ENCODE measurements at regions not wholly inside any gene's neighbourhood (a gene's known extent, or its start where the extent isn't known, plus 50 kb on each side); places are given as distances from the start of the nearest gene placed in this dataset.
"Not testable (repeated sequence)": the region's sequence is repeated elsewhere in the genome, so short reads cannot be mapped to it uniquely, and the experiment has no call there.

- DNase-seq (ENCODE audit: low read depth), result no peak
Observed at GRCh38 chr5:87640902-87641301, 228.2 kb upstream of the CCNH start.

- DNase-seq (ENCODE audit: low read depth), result no peak
Observed at GRCh38 chr5:87627363-87627762, 214.6 kb upstream of the CCNH start.

- DNase-seq (ENCODE audit: low read depth), result no peak
Observed at GRCh38 chr5:87608385-87608784, 195.7 kb upstream of the CCNH start.

DNA sequence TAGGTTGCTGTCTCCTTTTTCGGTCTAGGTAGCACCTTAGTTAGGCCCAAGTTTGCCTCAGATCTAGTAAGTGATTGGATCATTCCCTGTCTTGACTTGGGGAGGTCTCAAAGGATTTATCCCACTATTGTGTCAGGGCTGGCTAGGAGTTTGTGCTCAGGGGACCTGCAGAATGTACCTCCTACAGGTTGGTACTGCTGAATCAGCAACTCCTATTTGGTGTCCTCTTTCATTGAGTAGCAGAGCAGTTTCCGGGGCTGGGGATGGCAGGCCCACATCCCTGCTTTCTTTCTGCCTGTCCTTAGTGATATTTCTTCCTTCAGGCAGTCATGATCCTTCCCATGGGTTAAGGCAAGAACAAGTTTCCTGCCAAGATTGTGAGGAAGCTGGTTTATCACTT is 192.9 kb upstream of the CCNH start:
- DNase-seq (ENCODE audit: low read depth), result no peak

DNA sequence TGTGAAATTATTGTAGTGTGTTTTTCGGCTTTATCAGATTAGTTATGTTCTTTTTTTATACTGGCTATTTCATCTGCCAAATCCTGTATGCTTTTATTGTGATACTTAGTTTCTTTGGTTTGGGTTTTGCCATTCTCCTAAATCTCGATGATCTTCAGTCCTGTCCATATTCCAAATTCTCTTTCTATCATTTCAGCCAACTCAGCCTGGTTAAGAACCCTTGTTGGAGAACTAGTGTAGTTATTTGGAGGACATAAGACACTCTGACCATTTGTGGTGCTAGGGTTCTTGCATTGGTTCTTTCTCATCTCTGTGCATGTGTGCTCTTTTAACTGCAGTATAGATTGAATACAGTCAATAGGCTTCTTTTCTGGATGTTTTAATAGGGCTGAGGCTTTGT is 187.0 kb upstream of the CCNH start:
- DNase-seq (ENCODE audit: low read depth), result no peak

DNA sequence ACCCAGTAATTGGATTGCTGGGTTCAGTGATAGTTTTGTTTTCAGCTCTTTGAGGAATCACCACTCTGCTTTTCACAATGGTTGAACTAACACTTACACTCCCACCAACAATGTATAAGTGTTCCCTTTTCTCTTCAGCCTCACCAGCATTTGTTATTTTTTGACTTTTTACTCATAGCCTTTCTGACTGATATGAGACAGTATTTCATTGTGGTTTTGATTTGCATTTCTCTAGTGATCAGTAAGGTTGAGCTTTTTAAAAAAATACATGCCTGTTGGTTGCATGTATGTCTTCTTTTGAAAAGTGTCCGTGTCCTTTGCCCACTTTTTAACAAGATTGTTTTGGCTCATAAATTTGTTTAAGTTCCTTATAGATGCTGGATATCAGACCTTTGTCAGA is 185.7 kb upstream of the CCNH start:
- no peak for DNase-seq (ENCODE audit: low read depth)

DNA sequence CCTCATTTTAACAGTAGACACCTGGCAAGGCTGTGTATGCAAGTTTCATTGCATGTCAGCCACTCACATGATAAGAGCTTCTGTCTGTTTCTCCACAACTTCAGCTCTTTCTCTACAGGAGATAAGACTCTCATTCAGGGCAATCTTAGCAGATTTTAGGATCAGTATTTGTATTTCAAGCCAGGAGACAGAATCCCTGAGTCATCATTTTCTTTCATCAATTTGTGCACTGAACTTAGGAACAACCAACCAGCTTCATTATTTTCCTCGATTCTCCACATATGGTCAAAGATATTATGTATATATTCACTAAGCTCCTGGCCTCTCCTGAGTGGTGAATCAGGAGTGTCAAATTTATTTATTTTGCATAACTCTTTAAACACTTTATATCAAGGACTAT is 181.8 kb upstream of the CCNH start:
- no peak for DNase-seq (ENCODE audit: low read depth)

- no peak for DNase-seq (ENCODE audit: low read depth)
Observed at GRCh38 chr5:87589587-87589986, 176.9 kb upstream of the CCNH start.

DNA sequence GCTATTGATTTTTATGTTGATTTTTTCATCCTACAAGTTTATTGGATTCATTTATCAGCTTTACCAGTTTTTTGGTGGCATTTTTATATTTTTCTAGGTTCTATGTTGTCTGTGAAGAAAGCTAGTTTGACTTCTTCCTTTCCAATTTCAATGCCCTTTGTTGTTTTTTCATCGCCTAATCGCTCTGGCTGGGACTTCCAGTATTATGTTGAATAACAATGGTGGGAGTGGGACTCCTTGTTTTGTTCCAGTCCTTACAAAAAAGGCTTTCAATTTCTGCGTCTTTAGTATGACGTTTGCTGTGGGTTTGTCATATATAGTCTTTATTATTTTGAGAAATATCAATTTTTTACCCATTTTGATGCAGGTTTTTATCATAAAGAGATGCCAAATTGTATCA is 175.6 kb upstream of the CCNH start:
- DNase-seq (ENCODE audit: low read depth), result no peak

GRCh38 chr5:87583704-87584103 is 171.0 kb upstream of the CCNH start:
- DNase-seq (ENCODE audit: low read depth), result not testable (repeated sequence)

- DNase-seq (ENCODE audit: low read depth), result no peak
Observed at GRCh38 chr5:87582149-87582548, 169.4 kb upstream of the CCNH start.

- no peak for DNase-seq (ENCODE audit: low read depth)
Observed at GRCh38 chr5:87581661-87582060, 168.9 kb upstream of the CCNH start.

- DNase-seq (ENCODE audit: low read depth), result no peak
Observed at GRCh38 chr5:87579678-87580077, 166.9 kb upstream of the CCNH start.

DNA sequence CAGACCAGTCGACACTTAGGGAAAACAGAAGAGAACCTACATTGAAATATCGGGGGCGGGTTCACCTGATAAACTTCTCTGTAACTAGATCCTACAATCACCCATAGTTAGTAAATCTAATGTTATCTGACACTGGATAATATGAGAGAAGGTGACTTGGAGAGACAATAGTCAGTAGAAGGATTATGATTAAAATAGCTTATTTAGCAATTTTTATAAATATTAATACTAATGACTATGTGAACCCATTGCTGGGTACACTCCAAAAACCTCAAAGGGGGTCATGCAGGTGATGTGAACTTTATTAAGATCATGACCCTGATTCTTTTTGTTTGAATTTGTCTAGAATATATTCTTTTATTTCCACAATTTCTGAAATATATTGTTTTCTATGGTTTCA is 164.1 kb upstream of the CCNH start:
- DNase-seq (ENCODE audit: low read depth), result no peak

DNA sequence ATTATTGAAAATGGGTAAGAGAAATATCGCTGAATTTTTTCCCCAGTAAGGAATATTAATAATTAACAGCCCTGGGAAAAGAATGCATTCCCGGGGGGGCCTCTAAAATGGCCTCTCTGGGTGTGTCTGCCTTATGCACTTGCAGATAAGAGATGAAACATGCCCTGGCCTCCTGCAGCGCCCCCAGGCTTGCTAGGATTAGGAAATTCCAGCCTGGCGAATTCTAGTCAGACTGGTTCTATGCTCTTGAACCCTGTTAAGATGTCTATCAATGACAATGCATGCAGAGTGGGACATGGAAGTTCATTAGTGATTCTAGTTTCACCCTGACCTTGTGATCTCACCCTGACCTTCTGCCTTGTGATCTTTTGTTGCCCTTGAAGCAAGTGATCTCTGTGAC is 163.6 kb upstream of the CCNH start:
- not testable (repeated sequence) for DNase-seq (ENCODE audit: low read depth)

DNA sequence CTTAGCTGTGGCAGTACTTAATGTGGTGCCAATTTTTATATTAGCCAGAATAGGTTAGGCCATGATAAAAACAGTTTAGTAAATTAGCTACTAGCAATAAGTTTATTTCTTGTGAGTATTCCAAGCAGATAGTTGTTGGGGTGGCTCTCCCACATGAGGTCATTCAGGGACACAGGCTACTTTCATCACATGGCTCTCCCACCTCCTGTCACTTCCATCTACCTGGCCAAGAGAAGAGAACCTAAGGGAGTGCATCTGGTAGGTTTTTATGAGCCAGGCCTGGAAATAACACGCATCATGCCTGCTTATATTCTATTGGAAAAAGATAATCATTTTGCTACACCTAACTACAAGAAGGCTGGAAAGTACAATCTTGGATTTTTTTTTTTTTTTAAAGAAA is 161.4 kb upstream of the CCNH start:
- no peak for DNase-seq (ENCODE audit: low read depth)

- DNase-seq (ENCODE audit: low read depth), result no peak
Observed at GRCh38 chr5:87572611-87573010, 159.9 kb upstream of the CCNH start.

GRCh38 chr5:87572090-87572489 is 159.4 kb upstream of the CCNH start:
- no peak for DNase-seq (ENCODE audit: low read depth)

- DNase-seq (ENCODE audit: low read depth), result no peak
Observed at GRCh38 chr5:87570366-87570765, 157.6 kb upstream of the CCNH start.

DNA sequence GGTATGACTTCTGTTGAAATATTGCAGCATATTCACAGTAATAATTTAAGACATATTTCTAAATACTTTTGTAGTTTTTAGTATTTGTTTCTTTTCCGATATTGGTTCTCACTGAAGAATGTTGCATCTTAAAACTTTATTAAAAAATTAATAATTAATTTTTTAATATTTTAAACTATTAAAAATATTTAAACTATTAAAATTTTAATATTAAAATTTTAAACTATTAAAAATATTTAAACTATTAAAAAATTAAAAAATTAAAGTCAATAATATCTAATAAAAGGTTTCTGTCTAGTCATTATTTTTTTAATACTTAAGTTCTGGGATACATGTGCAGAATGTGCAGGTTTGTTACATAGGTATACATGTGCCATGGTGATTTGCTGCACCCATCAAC is 149.3 kb upstream of the CCNH start:
- no peak for DNase-seq (ENCODE audit: low read depth)

DNA sequence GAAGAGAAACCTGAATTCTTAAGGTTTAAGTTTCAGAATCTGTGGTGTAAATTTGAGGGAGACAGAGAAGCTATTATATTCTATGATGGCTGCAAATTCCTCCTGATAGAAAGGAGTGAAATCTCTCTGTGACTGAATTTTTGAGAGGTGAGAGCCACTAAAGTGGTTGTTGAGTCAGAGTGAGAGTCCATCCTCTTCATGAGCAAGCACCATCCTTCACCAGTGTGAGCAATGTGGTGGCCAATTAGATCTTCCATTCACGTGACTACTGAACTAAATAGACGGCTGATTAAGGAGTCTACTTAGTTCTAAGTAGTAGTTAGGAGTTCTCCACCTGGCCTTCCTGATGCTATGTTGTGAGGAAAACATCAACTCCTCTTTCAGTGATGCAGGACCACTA is 147.8 kb upstream of the CCNH start:
- DNase-seq (ENCODE audit: low read depth), result no peak

DNA sequence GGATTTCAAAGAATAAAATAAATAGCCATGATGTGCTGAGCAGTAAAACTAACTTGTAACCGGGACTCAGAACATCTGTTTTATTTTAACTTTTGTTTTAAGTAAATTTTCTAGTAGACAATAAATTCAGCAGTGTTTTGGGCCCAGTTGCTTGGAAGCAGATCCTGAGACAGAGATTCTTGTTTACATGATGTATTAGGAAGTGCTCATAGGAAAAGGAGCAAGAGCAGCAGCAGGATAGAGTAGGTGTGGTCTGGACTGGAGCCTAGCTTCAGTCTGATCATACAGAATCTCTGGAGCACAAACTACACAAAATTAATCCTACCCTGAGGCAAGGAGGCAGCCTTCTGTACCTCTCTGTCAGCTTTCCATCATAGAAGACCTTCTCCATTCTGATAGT is 139.2 kb upstream of the CCNH start:
- peak; percentile 25 for DNase-seq (ENCODE audit: low read depth)

DNA sequence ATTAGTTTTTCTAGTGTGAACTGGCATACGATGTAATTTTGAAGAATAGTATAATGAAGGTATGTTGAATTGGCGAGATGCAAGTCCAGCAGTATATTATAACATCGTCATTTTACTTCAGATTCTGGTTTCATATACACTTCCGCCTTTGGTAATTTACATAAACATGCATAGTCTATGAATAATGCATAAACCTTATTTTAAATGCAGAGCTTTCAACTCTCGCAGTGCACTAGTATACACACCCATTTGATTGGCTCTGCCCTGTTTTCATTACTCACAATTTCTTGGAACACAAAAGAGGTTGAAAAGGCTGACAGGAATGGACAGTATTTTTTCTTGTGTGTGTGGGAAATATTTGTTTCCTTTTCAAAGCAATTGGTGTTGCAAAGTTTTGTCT is 128.9 kb upstream of the CCNH start:
- DNase-seq (ENCODE audit: low read depth), result no peak

- peak; percentile 72 for DNase-seq (ENCODE audit: low read depth)
Observed at GRCh38 chr5:87541033-87541432, 128.3 kb upstream of the CCNH start.

GRCh38 chr5:87539839-87540238 is 127.1 kb upstream of the CCNH start:
- DNase-seq (ENCODE audit: low read depth), result no peak
